Left hindlimb (tissue), 1 donor: ENCODE measurements at regions not wholly inside any gene's neighbourhood (a gene's known extent, or its start where the extent isn't known, plus 50 kb on each side); places are given as distances from the start of the nearest gene placed in this dataset.

Experiments used
- DNase-seq: peaks from one replicate; pipeline ENCODE4 v3.0.0-alpha.2; 2018

DNA sequence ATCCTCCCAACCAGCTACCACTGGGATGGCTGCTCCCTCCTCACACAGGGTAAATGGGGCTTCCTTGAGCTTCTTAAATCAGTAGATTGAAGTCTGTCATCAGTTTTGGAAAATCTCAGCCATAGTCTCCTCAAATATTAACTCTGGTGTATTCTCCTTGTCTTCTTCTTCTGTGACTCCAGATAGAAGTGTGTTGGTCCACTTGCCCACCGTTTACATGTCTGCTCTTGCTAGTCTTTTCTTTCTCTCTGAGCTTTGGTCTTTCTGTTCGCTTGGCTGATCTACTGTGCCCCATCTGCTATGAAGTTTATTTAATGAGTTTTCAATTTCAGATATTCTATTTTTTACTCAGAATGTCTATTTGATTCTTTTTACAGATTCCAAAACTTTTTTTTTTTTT, 281.7 kb upstream of the HDAC4 start:
- no peak for DNase-seq

DNA sequence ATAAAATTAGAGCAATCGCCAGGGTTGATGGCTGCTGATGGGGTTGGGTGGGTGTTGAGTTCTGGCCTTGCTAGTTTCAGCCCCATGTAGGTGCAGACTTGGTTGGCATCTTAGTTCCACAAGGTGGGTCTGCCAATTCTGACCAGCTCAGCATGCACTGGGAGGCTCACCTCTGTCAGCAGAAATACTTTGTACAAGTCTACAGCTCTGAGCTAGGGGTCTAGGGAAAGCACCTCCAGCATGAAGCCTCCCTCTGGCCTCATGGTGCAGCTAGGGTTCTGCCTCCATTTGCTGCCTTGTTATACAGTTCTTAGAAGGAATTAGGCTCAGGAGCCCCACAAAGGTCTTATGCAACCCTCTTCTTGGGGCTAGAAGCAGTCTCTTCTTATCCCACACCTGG, 278.9 kb upstream of the HDAC4 start:
- no peak for DNase-seq

DNA sequence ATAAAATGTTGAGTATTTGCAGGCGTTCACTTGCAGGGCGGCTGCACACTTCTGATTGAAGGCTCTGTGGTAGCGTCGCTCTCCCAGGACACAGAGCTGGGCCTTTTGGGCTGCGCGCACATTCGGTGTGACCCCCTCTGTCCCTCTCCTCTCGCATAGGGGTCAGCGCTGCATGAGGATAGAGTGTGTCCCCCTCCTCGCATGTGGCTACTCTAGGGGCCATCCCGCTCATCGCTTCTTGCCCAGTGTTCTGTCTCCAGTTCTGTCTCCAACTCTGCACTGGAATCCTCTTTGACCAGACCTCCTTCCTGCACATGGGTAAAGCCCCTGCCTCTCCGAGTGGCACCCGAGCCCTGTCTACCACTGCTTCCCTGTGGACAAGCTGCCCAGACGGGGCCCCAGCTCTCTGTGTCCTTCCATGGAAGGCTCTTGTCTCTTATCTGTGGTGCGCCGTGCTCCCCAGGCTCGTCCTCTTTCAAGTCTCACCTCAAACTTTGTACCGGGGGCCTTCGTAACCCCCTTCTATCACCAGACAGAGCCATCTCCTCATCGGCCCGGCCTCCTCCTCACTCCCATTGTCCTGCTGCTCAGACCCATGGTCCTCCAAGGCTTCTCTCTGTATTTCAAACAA, 278.0 kb upstream of the HDAC4 start:
- no peak for DNase-seq

DNA sequence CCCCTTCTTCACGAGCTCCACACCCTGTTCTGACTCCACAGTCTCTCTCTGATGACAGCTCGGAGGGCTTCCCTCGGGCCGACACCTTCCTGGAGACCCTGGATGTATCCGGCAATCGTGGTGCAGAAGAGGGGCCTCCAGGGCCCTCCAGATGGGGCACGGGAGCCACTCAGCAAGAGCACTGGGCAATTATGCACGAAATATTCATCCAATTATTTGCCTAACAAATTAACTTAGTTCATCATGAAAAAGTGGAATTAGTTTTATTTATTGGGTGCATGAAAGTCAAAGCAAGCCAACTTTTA, 277.3 kb upstream of the HDAC4 start:
- DNase-seq = no peak

DNA sequence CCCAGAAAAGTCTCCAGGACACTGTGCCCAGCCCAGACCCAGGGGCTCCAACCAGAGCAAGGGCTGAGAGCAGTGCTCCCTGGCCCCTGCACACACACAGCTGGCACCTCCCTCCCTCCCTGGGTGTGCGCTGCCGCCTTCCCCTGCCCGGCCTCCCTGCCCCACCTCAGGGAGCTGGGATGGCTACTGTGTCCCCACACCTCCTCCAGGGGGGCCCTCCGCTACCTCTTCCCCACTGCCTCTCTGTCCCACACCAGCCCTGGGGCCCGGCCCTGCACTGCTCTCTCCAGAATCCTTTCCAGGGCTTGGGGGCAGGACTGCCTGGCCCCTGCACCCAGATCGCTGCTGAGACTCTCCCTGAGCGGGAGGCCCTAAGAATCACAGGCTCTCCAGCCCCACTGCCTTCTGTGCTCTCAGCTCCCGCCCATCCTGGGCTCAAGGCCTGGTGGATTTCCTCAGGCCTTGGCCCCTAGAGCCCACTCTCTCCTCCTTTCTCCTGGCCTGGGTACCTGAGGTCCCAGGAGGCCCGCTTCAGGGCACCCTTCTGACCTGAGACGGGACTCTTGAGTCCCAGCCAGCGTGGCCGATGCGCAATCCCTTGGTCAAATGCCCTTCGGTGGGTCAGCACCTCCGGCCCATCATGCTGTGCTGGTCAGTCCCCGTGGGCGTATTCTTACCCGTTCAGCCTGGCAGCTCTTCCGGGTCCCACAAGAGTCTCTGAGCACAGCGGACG, 276.8 kb upstream of the HDAC4 start:
- DNase-seq = no peak

DNA sequence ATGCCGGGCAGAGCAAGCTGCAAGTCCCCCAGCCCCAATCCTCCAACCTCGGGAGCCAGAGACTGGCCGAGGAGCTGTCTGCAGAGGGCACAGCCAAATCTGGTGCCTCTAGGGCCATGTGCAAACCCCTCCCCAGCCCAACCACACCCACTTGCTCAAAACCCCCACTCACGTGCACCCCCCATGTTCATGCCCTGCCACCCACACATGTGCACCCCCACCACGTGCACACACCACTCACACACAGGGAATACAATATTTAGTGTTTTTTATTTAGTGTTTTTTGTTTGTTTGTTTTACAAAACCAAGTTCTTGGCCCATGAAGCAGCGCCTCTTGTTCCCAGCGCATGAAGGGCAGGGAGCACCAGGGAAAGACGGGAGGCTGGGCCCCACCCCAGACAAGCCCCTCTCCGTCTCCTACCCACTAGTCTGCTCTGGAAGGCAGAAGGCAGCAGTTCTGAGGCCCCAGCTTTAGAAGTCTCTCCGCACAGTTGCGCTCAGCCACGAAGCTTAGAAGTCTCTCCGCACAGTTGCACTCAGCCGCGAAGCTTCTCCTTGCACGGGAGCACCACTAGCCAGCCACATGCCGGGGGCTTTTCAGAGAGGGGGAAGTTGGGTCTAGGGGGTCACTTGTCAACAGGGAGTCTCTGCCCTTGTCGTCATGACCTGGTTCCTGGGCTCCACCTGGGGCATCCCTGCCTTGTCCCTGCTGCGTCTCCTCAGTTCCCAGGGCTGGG, 276.1 kb upstream of the HDAC4 start:
- no peak for DNase-seq

DNA sequence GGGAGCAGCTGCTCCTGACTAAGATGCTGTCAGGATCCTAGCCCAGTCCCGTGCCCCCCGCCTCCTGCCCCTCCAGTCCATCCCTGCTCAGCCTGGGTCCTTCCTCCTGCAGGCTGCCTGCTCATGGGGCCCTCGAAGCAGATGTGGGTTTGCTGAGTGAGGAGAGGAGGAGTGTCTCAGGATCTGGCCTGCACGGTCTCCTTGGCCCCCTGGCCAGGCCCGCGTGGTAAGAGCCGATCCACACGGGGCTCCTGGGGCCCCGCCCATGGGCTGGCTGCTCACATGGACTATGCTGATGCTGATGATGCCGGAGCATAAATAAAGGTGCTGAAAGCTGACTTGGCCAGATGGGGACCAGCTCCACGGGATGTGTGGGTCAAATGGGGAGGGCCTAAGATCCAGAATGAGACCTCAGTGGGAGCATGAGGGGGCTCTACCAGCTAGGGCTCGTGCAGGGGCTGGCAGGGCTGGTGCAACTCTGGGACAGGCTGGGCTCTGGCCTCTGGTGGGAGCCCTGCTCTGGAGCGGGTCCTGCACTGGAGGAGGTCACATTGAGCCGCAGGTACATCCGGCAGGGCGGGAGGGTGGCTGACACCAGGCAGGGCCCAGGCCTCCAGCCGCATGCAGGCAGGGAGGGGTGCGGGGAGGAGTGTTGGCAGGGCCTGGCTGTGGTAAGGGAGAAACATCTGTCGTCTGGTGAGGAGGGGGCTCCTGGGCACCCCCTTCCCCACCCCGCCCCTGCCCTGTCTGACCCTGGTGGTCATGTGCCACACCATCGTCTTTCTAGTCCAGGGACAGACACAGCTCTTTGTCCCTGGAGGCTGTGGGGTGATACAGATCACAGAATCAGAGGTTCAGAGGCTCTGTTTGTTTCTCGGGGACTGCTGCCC, 275.3 kb upstream of the HDAC4 start:
- DNase-seq = no peak

DNA sequence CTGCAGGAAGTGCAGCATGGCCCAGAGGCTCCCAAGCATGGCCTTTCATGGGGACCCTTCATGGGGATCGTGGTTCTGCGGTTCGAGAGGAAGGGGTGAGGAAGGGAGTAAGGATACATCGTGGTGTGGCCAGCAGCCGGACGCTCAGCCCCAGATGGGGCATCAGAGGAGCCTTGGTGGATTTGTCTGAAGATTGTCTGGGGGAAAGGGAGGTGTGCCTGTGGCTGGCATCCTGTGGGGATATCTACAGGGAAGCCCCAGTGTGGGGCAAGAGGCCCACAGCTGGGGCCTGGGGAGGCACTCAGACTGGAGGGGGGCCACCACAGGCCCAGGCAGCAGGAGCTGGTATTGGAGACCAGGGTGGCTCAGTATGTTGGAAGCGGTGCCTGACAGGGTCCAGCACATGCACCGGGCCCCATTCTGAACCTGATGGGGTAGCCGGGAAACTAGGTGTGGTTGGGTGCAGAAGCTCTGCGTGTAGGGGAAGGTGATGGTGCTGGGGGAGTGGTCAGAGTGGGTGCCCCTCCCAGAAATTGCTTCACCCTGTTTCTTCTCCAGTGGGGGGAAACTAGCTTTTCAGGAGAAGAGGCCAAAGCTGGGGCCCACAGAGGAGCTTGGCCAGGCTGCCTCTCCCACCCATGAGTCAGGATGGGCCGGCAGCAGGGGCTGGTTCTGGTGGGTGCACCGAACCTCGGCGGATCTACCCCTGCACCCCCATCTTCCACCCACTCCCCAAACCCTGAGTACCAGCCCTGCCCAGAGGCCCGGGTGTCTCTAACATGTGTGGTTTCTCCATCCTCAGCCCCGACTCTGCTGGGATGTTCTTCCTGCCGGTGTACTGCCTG, 274.4 kb upstream of the HDAC4 start:
- no peak for DNase-seq

DNA sequence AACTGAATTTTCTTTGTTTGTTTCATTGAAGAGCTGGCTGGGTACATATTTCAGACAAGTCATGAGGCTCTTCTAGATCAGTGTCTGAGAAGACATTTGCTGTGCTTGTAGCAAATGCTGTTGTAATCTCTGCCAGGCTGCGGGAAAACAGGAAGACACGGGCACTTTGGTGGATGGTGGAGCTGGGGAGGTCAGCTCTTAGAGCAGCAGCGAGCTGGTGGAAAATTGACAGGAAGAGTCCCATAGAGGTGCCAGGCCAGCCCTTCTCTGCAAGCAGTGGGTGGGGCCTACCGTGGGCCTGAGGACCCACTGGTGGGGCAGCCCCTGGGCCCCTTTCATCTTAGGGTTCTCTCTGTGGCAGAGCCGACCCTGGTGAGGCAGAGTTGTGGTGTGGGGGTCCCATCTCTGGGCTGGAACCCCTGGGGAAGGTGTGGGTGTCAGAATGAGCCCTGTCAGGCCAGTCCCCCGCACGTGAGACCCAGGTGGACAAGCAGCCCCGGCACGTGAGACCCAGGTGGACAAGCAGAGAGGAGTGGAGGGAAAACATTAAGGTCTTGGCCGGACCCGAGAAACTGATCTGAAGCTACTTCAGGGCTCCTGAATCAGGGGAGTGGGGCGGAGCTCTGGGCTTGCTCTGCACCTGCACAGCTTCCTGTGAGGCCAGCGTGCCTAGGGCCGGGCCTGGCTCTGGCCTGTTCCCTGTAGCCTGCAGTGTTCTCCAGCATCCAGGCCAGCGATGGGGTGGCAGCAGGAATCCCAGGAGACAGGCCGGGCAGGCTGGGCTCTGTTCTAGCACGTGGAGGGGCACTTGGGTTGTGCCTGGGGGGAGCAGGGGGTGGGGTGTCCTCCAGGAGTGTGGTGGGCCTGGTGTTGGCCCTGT, 273.5 kb upstream of the HDAC4 start:
- no peak for DNase-seq

DNA sequence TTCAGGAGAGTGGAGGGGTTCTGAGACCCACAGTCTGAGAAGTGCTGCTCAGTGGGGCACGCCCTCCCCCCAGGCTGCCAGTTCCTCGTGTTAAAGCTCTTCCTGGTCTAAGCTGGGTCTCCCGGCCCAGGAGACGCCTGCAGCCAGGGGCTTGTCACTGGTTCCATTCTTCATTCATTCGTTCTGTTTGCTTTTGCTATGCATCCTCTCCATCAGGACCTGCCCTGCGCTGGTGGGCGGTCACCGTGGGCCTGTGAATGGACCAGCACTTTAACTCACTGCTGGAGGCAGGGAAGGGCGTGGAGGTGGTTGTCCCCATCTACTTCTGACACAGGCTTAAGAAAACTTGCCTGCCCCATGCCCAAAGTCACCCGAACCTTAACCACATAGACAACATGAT, 272.8 kb upstream of the HDAC4 start:
- no peak for DNase-seq

DNA sequence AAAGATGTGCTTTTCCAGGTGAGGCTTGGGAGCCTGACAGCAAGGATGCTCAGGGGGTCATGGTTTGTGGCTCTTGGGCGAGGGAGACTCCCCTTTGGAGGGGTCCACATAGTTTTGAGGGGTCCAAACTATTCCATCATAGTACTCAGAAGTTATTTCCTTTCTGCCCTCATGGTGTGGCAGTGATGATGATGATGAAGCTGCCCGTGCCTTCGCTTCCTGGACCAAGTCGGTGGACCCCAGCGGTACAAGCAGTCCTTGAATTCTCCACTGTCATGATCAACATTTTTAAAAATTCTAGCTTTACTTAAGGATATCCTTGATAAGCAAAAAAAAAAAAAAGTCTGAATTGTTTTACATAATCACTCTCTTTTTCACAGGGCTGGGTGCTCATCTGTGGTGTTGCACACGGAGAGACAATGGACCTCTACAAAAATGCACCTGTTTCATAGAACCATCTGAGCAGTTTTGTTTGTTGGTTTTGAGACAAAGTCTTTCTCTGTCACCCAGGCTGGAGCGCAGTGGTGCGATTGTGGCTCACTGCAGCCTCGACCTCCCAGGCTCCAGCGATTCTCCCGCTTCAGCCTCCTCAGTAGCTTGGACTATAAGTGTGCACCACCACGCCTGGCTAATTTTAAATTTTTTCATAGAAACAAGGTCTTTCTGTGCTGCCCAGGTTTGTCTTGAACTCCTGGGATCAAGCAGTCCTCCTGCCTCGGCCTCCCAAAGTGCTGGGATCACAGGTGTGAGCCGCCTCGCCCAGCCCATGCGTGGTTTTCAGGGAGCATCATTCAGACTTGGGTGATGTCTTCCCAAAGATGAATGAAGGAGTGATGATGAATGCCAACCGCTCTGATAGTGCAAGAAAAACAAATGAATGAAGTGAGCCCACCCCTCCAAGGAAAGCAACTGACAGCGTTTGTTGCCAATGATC, 271.4 kb upstream of the HDAC4 start:
- DNase-seq = no peak

DNA sequence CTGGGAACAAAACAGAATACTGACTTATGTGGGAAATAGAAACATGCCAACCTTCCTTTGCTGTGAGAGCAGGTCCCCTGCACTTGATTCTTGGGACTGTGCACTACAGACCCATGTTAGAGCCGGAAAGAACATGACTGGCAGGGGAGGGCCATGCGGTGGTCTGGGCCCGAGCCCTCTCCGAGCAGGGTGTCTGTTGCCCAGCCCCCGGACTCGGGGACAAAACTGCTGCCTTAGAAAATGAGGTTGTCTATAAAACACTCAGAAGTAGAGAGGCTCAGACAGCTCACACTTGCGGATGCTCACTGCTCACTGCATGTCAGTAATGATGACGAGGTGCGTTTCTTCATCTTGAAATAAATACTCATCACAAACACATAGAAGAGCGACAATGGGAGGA, 270.7 kb upstream of the HDAC4 start:
- no peak for DNase-seq

DNA sequence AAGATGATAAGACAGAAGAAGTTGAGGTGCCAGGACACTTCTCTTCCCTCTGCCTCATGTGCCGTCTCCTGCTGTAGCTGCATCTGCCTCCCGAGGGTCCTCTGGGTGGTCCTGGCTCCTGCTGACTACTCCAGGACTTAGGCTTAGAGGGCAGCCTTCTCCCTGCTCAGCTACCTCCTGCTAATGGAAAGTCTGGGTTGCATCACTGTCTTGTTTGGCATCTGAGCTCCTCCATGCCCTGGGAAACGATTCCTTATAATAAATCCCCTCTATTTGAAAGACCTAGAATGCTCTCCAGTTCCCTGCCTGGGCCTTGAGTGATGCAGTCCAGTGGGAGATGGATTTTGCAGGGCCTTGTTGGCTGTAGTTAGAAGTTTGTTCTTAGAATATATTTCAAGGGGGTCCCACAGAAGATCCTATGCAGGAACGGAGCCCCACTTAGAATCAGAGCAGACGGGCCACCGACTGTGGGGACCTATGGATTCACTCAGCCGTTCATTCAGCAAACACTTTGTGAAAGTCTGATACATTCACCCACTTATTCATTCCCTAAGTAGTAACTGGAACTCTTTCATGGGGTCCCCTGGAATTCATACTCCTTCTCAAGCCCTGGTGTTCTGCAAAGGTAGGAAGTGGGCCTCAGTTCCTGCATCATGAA, 269.8 kb upstream of the HDAC4 start:
- no peak for DNase-seq

DNA sequence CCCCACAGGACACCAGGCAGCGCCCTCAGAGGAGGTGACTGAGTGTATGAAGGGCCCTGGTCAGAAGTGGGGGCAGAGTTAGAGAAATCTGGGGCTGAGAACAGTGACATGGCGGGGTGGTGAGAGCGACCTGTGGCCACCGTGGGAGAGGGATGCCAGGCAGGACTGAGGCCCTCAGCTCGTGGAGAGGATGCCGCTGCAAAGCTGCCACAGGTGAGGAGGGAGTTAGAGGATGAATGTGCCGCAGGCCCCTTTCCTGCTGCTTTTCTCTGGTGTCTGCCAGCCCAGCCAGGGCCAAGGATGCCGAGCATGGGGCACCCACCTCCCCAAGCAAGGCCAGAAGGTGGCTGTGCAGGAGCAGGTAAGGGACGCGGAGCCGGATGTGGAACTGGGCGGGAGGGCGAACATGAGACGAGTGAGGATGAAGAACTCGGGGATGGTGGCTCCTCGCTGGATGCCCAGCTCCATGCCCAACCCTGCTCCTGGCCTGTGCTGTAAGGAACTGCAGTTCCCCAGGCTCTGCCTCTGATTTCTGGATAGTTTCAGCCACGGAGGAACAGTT, 269.2 kb upstream of the HDAC4 start:
- DNase-seq = no peak

DNA sequence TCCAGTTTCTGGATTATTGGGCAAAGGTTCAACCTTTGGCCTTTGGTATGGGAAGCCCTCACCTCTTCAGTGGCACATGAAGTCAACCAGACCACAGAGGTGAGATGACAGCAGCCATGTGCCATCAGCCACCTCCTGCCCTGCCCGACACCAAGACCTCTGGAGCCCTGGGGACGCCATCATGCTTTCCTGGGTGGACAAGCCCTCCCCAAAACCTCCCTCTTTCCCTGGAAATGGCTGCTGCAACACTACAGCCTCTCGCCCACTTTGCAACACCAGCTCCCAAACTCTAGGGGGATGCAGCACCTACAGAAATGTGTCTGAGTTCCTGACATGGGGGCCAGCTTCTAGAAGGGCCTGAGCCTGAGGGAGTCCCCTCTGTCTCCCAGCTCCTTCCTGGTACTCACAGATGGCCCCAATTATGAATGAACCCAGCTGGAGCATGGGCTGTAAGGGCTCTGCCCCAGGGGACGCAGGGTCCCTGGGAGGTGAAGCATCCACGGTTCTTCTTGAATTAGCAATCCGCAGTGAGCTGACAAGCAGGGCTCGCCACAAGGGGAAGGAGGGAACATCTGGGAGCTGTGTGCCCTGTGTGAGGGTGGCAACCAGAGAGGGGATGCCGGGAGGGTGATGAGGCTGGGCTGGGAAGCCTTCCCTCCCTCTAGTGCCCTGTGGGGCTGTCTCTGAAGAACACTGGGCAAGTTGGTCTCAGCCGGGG, 268.5 kb upstream of the HDAC4 start:
- no peak for DNase-seq

DNA sequence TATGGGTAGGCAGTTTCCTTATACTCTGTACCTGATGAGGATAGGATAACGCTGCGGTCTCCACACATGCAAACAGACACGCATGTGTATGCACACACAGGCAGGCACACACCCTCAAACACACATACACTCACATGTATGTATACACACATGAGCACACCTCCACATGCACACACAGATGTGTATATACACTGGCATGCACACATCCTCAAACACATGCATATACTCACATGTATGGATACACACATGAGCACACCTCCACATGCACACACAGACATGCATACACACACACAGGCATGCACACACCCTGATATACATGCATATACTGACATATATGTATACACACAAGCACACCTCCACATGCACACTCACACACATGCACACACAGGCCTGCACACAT, 267.8 kb upstream of the HDAC4 start:
- no peak for DNase-seq

DNA sequence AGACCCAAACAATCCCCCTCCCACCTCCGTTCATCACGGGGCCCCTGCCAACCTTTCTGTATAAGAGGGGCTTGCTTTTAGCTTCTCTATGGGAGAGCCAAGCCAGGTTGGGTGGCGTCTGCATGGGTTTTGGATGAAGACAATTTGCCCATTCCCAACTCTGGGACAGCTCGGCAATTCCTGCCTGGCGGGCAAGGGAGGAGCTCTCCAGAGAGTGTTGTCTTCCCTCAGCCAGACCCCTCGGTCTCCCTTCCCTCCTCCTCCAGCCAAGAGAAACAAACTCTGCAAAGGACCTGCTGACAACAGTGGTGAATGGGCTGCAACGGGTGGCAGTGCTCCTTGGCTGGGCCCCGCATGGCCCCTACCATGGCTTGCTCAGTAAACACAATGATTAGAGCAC, 267.2 kb upstream of the HDAC4 start:
- DNase-seq = no peak

DNA sequence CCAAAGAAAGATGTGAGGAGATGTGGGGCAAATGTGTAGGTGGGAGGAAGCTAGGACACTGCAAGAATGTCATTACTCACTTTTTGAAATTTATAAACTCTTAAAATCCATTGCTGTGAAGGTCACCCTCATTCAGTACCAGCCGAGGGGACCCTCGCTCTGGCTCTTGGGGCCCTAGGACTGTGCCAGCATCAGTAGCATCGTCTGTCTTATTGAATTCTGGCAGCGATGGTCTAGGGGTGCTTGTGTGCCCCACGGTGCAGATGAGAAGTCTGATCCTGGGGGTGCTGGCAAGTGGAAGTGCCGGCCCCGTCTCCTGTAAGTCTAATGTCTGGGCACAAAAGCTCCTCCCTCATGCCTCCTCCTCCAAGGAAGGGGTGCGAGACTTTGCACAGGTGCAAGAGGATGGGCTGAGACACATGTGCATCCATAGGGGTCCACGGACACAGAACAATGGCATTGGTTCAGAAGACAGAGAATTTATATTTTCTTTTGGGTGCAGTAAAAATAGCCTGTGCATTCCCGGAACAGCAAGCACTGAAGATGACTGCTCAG, 266.7 kb upstream of the HDAC4 start:
- no peak for DNase-seq
